HG03457 (cell line): ENCODE measurements at regions not wholly inside any gene's neighbourhood (a gene's known extent, or its start where the extent isn't known, plus 50 kb on each side); places are given as distances from the start of the nearest gene placed in this dataset.

Source experiments
- ATAC-seq: cut with Tn5 transposase; IDR thresholded peaks from one replicate; pipeline ENCODE4 v1.9.1; 2021; ENCODE audit warnings: moderate number of reproducible peaks; ENCODE audit not compliant: unreplicated experiment

DNA sequence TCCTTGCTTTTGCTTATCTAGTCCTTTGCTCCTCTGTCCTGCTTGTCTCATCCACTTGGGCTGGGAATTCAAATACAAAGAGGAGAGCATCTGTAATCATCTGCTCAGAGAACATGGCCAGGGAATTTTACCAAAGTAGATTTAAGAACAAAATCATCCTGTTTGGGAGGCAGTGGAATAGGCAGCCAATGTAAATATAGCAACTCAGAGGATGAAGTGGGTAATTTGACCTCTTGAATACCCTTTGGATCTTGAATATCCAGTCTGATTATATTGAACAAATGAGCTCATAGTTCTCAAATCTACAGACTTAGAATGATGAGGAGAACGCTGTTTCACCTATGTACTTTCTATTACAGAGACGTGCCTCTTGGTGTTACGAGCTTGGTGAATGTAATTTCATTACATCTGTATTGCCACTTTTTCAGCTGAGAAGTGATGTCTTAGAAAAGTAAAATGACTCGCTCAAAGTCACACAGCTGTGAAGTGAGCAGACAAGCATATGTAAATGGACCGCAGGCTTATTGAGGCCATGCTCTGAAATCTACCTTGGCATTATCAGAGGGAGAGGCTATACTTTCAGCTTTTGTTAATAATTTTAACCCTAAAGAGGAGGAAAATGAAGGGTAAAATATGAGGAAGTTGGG is 266.3 kb downstream of the MTX2 start:
- ATAC-seq = no peak

DNA sequence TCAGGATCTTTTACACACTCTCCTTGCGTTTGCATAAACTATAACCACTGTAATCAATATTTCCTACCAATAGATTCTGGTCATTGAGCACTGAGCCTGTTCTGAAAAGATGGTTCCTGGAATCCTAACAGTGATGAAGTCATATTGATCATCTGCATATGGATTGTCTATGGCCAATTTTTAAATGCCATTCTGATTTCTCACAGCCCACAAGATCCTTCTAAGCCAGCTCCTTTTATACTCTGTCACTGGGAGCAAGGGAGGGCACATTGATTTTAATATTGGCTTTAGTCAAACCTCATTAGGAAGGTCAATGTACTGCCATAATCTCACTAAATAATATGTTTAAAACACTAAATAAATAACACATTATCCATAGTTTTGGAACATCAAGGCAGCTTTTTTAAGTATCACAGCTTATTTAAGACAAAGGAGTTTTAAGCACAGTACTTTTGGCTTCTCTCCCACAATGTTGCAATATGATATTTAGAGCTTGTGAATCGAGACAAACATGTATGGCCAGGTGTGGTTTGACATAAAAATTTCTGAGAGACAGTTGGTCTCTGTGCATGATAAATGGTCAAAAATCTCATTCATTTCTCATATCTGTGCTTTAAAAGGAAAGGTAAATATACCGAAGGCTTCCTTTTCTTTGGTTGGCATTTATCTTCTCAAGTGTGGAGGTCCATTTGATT is 267.3 kb downstream of the MTX2 start:
- ATAC-seq = no peak

DNA sequence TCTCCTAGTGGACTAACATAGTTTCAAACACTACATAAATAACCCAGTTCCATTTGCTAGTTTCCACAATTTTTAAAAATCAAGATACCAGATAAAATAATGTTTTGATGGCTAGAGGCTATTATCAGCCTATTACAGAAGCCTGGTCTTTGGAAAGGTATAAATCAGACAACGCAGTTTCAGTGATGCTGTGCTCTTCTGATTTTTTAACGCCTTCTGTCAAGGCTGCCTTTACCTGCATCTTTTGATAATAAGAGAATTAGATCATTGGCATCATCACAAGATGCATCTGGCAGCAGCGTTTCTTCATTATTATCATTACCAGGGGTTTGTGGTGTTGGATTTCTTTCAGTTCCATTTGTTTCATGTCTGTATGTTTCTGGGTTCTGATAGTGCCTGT is 268.7 kb downstream of the MTX2 start:
- ATAC-seq = no peak

DNA sequence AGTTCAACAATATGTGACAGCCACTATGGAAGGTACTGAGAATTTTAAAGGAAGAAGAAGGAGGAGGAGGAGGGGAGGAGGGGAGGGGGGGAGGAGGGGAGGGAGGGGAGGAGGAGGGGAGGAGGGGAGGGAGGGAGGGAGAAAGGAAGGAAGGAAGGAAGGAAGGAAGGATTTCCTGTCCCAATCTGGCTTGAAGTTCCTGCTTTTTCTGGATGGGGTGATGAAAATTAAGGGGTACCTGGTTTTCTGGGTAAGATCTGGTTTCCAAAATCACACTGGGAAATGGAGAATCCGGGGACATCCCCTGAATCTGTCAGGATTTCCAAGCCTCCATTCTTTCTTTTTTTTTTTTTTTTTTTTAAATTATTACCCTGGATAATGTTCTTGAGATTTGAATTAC is 271.8 kb downstream of the MTX2 start:
- ATAC-seq = no peak

DNA sequence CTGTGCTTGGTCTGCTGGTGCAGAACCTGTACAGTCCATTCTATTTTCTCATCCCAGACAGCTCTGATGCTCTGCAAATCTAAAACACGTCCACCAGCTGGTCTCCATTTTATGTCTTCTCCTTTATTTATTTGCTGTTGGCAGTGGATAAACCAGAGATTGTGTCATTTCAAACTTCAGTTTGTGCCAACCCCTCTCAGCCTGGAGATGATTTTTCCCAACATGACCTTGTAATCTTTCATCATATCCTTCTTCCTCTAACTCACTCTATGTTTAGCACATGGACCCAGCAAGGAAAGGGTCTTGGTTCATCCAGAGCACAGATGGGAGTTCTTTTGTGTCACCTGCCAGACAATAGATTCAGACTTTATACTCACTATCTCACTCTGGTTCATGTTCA is 273.2 kb downstream of the MTX2 start:
- no peak for ATAC-seq

DNA sequence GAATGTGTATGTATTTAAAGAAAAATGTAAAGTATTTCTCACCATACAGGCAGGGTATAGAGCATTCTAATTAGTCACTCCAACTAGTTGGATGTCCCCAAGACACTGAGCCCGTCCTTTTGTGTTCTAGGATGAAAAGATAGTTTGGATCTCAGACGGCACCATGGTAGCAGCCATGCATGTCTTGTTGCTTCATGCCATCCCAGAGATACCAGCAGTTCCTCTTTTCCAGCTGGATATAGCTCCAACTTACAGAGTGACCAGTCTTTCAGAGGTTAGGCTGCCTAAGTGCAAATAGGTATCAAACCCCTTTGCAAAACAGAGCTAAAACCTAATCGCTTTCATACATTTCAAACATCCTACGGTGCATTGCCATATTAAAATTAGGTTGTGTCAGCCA is 275.3 kb downstream of the MTX2 start:
- ATAC-seq = no peak

DNA sequence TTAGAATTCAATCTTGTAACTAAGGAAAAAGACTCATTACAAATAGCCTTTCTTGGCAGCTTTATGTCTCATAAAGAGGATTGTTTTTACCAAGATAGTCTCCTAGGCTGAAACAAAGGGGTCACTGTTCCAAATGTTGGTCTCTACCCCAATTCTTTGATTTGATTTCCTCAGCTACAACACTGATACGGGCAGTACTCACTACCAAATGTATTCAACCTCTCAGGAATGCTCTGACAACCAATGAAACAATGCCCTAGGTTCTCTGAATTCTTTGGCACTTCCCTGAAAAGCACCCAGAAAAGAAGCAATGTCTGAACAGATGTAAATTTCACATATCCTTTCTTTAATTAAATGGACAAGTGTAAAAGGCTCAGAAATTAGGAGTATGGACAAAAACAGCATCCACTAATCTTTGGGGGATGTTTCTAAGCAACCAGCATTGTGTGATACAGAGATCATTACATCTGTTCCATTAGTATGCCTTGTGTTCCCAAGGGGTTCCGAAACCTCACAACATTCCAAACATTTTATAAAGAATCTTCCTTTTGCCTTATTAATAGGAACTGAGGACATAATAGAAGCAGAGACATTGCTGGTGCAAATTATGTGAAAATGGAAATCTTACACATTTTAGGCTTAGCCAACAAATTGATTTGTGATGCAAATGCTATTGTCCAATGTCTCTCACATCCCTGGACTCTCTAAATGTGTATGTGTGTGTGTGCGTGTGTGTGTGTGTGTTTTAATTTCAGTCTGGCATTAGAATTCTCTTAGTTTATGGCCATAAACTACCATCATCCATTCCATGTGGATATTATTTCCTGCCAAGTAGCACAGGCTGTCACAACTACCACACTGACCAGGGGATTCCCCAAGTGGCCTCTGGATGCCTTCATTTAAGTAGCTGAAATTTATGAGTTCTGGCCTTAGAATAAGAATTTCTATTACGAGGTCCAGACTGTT is 276.0 kb downstream of the MTX2 start:
- no peak for ATAC-seq

DNA sequence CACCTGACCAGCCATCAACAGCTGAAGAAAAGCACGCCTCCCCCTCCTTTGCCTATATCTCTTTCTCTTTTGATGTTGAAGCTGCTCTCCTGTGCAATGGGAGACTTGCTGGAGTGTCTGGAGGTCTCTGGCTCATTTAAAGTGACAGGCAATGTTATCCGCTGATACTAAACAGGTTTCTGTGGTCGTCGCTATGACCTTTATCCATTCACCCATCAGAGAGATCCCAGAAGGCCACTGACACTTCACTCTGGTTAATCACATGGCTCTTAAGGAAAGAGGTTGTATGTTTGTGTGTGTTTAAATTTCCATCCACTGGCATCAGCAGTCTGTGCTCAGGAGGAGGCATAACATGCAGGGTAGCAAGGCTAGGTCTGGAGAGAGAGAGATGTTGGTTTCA is 277.3 kb downstream of the MTX2 start:
- ATAC-seq = no peak

DNA sequence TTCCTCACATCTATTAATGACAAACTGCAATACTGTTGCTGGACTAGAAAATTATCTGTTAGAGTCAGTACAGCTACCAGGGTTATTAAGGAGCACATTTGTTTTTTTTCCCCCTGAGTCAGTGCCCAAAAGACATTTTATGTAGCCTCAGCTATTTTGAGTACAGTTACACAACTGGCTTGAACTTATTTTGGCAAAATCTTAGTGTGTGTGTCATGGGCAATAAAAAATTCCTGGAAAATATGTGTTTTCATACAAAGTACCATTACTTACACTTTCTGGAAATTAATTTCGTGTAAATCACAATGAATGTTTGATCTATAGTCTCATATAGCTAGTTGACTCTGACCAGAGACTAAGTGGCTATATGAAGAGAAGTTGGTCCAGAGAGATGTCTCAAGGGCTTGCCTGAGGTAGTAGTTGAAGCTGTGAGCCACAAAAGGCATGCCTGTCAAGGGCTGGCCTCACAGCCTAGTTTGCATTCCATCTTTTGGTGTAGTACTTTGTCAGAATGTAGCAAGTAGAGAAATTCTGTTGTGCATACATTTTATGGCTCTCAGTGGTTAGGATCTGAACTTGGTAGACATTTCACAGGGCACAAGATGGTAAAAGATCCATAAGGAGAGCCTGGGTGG is 283.4 kb downstream of the MTX2 start:
- no peak for ATAC-seq

DNA sequence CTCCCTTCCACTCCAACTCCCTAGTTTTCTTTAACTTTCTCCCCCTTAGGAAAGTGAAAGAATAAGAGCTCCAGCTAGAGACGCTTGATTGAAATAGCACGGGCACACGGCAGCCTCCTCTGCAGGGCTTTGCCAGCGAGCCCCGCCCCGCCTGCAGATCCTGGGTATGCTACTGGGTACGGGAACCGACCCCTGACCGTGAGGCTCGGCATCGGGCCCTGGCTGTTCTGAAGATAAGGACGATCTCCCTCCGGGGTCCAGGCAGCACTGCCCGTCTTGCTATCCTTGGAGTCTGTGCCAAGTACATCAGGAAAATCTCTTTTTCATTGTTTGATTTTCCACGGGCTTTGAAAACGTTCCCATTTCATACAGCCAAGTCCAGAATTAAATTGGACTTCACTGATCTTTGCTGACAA is 284.5 kb downstream of the MTX2 start:
- ATAC-seq = no peak

DNA sequence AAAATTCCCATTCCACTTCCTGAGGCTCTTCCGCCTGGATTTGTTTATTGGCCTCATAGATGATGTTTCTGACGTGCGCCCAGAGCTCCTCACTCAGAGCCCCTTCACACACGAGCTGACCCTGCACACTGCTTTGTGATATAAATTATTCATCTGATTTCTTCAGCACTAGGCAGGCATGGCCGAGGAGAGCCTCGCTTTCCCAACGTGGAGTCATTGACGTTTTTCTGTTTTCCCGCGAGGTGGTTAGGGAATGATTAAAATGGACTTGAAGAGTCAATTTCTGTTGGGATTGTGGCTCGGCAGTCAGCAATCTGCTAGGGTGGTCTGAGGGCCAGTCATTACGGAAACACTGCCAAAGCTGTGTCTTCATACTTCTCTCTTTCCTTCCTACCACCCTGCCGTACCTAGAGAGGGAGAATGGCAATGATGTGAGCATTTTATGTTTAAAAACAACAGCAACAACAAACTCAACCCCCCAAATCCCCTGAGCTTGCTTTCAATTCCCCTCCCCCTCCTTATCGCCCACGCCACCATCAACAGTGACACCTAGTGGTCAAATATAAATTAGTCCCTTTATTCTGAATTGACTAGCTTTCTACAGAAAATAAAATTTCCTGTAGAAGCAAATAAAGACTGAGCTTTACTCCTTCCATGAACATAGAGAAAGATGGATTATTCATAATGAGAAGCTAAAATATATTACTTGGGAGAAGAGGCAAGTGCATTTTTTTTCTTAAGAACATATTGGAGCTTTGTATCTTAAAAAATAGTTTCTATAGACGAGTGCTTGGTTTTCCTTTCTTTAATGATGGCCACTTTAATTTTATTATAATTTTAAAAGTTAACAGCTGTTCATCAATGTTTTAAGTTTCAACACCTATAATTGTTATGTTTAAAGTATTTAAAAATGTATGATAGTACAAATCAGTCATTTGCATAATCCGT is 285.1 kb downstream of the MTX2 start:
- no peak for ATAC-seq

DNA sequence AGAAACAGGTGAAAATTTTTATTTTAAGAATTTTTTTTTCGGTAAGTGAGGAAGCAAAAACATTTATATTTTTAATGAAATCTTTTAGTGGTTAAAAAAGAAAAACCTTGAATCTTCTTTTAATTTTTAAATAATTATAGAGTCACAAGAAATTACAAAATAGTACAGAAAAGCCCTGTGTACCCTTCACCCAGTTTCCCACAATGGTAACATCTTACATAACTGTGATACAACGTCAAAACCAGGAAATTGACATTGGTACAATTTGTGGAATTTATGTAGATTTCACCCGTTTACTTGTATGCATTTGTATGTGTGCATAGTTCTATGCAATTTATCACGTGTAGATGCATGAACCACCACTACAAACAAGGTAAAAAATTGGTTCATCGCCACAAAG is 285.9 kb downstream of the MTX2 start:
- ATAC-seq = no peak

DNA sequence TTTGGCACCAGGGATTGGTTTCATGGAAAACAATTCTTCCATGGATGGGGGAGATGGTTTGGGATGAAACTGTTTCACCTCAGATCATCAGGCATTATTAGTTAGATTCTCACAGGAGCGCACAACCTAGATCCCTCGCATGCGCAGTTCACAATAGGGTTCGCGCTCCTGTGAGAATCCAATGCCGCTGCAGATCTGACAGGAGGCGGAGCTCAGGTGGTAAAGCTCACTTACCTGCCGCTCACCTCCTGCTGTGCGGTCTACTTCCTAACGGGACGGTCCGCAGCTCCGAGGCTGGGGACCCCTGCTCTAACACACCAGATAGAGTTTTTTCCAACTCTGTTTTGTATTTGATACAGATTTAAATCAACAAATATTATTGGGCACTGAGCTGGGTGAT is 286.5 kb downstream of the MTX2 start:
- no peak for ATAC-seq

DNA sequence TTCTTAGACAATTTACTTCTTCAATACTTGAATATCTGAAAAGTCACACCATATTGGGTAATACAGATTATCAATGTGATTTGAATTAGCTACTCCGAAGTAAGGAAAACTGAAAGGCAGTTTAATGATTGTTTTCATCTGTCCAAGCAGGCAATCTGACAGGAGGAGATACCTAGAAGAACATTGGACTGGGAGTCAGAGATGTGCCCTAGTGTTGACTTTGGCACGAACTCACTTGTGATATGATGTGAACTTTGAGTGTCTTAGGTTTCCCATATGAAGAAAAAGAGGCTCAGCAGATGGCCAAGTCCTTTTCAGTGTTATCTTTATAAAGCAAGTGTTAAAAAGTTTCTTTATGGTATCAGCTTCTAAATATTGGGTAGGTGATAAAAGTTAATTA is 287.1 kb downstream of the MTX2 start:
- no peak for ATAC-seq

DNA sequence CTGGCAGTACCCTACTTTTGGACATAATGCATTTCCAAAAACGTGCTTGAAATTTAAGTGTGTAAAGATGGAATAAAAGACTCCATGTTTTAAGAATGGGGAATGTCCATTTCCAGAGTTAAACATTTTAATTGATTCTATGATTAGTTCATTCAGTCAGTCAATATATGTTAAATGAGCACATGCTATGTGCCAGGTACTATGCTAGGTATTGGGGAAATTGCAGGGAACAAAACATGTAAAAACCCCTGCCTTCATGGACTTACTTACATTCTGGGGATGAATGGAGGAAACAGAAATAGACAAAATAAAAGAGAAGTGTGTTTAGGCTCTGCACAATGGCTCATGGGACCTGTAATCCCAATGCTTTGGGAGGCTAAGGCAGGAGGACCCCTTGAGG is 288.6 kb downstream of the MTX2 start:
- ATAC-seq = no peak

DNA sequence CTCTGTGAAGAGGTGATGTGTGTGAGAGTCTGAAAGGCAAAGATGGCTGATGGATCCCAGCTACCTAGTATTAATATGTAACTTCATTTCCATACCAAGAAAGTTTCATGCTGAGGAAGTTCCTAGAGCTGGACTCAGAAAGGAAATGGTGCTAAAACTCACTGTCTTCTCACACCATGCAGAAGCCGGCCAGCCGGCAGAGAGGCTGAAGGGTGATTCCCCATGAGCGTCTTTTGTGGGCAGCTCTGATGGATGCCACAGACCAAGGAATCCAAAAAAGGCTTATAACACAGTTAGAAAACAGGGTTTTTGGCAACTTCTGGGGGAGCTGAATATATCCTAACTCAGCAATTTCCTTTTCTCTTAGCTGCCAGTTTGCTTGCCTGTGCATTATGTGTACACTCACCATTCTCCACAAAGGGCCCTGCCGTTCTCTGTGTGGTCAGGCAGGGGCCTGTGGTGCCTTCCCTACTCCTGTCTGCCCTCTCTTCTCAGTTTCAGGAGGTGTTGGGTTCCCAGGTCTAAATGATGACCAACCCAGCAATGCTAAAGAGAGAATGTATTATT is 289.4 kb downstream of the MTX2 start:
- ATAC-seq = no peak

DNA sequence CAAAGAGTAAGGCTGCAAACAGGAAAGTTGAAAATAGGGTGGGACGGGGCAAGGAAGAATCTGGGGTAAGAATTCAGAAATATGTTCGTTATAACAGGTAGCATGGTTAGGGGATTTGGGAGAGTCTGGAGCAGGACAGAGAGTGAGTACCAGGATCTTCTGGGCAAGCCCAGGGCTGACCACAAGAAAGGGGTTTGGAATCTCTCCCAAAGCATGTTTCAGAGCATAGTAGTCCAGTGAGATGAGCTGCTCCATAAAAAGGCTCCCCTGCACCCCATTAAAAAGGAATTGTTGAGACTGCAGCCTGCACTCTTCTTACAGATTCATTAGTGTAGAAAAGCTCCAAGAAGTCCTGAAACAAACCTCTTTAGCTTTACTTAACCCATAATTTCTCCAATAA is 291.1 kb downstream of the MTX2 start:
- no peak for ATAC-seq

DNA sequence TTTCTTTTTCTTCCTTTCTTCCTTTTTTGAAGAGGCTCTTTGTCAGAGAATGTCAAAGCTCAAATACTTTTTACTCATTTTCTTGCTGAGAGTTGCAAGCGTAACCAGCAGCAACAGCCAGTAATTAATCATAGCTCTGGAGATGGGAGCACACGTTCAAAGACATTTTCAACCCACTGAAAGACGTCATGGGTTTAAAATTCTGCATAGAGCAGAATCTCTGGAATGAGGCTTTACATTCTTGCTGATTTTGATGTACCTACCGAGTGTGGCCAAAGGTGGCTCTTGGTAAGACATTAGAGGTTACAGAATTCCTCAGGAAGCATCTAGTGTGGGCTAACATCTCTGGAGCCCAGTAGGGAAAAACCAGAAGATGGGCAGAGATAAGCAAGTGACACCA is 292.5 kb downstream of the MTX2 start:
- ATAC-seq = no peak

DNA sequence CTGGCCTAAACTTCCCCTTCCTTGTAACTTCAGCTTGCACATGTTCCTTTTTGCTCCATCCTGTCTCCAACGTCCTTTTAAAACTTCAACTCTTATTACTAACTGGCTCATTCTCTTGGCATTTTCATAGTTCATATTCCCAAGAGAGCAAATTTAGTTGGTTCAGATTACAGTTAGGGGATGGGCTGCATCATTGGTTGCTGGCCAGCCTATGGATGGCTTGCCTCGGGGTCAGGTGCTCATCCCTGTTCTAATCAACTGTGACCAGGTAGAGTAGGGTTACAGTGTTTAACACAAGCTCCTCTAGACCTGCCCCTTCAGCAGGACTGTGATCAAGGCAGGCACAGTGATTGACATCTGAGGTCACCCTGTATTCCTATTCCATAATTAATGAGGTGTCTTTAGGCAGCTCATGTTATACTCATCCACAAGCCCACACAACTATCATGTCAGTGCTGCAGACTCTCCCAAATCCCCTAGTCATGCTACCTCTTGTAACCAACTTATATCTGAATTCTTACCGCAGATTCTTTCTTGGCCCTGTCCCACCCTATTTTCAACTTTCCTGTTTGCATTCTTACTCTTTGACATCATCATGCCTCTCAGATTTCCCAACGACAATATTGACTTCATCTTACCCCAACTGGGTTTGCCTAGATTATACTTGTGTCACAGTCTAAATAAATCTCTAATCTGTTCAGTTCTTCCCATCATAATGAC is 293.3 kb downstream of the MTX2 start:
- no peak for ATAC-seq
